Calu3 (cell line): ENCODE measurements at regions not wholly inside any gene's neighbourhood (a gene's known extent, or its start where the extent isn't known, plus 50 kb on each side); places are given as distances from the start of the nearest gene placed in this dataset.
A peak's percentile ranks its signal among the peaks of the same experiment; 100 is the strongest.

Experiments
- BruUV-seq: library from RNA; stranded (reverse); fragments of 400-500 nt; replicated peaks from 2 replicates; lab custom pipeline; 2021; lab: Mats Ljungman, UMichigan
- CTCF ChIA-PET: fragments of 300-600 bp; sonication (Branson Sonifier 250); formaldehyde crosslinking; loops from one replicate; lab custom pipeline; 2022; ENCODE audit warnings: antibody characterized with exemption; lab: Charles Lee
- DNase-seq: peaks from one replicate; pipeline ENCODE4 v3.0.0; 2022
- H3K27ac Mint-ChIP-seq: one replicate; pipeline ENCODE4 v1.8.0; 2022; ENCODE audit warnings: mixed read lengths; ENCODE audit not compliant: unreplicated experiment
- H3K27me3 Mint-ChIP-seq: one replicate; pipeline ENCODE4 v1.8.0; 2022; ENCODE audit warnings: mixed read lengths; ENCODE audit not compliant: unreplicated experiment
- H3K36me3 Mint-ChIP-seq: one replicate; pipeline ENCODE4 v1.8.0; 2022; ENCODE audit warnings: mild to moderate bottlenecking, moderate library complexity, mixed read lengths; ENCODE audit not compliant: insufficient read depth, unreplicated experiment
- H3K4me1 Mint-ChIP-seq: one replicate; pipeline ENCODE4 v1.8.0; 2022; ENCODE audit warnings: mild to moderate bottlenecking, low read depth, mixed read lengths; ENCODE audit not compliant: unreplicated experiment
- H3K4me3 Mint-ChIP-seq: one replicate; pipeline ENCODE4 v1.8.0; 2022; ENCODE audit warnings: mild to moderate bottlenecking, low read depth, moderate library complexity, mixed read lengths; ENCODE audit not compliant: unreplicated experiment
- H3K9me3 Mint-ChIP-seq: one replicate; pipeline ENCODE4 v1.8.0; 2022; ENCODE audit warnings: low read depth, mixed read lengths; ENCODE audit not compliant: unreplicated experiment
- intact Hi-C: fragments of 100-400 bp; cut with micrococcal nuclease; formaldehyde crosslinking; loops from one replicate; pipeline ENCODE4 v1.10.0; 2022; ENCODE audit not compliant: unreplicated experiment
- TF ChIP-seq, protein P1 (sequence below): fragments of 200-600 bp; IDR thresholded peaks from one replicate; pipeline ENCODE4 v1.8.0; 2022; ENCODE audit warnings: antibody characterized with exemption; ENCODE audit not compliant: unreplicated experiment

DNA sequence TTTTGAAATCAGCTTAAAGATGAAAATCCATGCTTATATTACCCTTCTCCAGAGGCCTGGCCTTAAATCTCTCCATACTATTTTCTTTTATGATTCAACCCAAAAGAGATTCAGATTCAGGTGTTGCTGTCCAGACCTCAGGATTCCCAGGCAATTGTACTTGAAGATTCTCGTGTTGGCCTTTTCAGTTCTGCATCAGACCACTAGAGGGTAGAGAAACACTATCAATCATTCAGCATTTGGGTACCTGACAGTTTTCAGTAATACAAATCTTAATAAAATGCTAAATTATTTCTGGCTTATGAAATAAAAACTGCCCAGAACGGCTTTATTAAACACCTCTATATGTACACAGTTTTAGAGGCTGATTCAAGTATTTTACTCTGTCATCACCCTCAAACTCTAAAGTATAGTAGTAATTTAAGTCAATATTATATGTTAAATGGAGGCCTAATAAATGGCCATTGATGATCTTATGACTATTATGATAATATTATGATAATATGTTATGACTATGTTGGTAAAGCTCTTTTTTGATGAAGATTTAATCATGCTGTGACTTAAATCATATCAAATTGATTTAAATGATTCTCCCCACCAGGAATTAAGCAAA is 301.1 kb downstream of the DUSP6 start:
- H3K27ac Mint-ChIP-seq: no peak overlapping the region
- no peaks in the 10 kb centered on the region for H3K36me3 Mint-ChIP-seq
- BruUV-seq: no TSS peak
- intact Hi-C loops: loop anchor here (1.0 to 5.0 kb wide), 5 partner anchors 176 to 478 kb away; no protein-coding TSS in a partner anchor
- DNase-seq: peak; percentile 52
- CTCF ChIA-PET: no interaction called here
- H3K4me1 Mint-ChIP-seq: no peaks in the 10 kb centered on the region
- no peak overlapping the region for H3K4me3 Mint-ChIP-seq
- TF ChIP-seq, protein P1, sequence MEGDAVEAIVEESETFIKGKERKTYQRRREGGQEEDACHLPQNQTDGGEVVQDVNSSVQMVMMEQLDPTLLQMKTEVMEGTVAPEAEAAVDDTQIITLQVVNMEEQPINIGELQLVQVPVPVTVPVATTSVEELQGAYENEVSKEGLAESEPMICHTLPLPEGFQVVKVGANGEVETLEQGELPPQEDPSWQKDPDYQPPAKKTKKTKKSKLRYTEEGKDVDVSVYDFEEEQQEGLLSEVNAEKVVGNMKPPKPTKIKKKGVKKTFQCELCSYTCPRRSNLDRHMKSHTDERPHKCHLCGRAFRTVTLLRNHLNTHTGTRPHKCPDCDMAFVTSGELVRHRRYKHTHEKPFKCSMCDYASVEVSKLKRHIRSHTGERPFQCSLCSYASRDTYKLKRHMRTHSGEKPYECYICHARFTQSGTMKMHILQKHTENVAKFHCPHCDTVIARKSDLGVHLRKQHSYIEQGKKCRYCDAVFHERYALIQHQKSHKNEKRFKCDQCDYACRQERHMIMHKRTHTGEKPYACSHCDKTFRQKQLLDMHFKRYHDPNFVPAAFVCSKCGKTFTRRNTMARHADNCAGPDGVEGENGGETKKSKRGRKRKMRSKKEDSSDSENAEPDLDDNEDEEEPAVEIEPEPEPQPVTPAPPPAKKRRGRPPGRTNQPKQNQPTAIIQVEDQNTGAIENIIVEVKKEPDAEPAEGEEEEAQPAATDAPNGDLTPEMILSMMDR: peak; percentile 79
- peaks cover 4% of the 10 kb centered on the region for H3K9me3 Mint-ChIP-seq
- H3K27me3 Mint-ChIP-seq: no peaks in the 10 kb centered on the region

DNA sequence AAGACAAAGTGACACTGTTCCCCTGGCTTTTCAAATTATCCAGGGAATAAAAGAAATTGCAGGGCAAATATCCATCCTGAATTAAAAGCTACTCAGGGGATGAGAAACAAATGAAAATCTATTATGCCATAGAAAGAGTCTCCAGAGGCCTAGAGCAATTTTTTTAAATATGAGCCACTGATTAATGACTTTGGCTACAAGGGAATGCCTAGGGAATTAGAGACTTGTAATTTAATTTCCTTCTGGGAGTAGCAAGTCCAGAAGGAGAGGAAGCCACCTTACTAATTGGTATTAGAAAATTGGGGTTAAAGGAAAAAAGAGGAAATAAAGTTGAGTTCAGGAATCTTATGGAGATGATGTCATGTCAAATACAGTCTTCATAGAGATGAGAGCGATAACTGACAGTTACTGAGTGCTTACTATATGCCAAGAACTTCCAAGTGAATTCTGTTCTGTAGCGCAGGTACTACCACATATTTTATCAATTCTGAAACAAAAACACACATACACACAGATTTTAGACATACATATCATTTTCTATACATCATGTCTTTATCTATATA is 304.4 kb downstream of the DUSP6 start:
- BruUV-seq: no TSS peak
- H3K4me1 Mint-ChIP-seq: no peaks in the 10 kb centered on the region
- TF ChIP-seq, protein P1: no peak
- no peak overlapping the region for H3K4me3 Mint-ChIP-seq
- DNase-seq: no peak
- no peak overlapping the region for H3K27ac Mint-ChIP-seq
- intact Hi-C loops: no loop called here
- no peaks in the 10 kb centered on the region for H3K9me3 Mint-ChIP-seq
- no peaks in the 10 kb centered on the region for H3K36me3 Mint-ChIP-seq
- no peaks in the 10 kb centered on the region for H3K27me3 Mint-ChIP-seq
- CTCF ChIA-PET: no interaction called here

DNA sequence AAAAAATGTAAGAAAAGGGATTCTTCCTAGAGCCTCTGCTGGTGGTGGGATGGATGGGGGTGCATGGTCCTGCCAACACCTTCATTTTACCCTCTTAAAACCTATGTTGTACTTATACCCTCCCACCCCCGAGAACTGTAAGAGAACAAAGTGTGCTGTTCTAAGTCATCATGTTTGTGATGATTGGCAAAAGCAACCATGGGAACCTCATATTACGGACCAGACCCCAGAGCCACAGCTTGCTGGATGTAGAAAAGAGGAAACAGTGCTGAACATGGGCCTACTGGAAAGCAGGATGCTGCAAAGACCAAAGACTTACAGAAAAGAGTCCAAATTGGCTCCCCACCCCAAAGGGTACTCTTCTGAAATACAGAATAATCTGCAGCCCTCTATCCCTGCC is 311.2 kb downstream of the DUSP6 start:
- no TSS peak for BruUV-seq
- no peak overlapping the region for H3K27ac Mint-ChIP-seq
- H3K9me3 Mint-ChIP-seq: peaks cover 5% of the 10 kb centered on the region
- no peaks in the 10 kb centered on the region for H3K27me3 Mint-ChIP-seq
- H3K4me1 Mint-ChIP-seq: no peaks in the 10 kb centered on the region
- DNase-seq: no peak
- H3K4me3 Mint-ChIP-seq: no peak overlapping the region
- TF ChIP-seq, protein P1: no peak
- H3K36me3 Mint-ChIP-seq: no peaks in the 10 kb centered on the region
- CTCF ChIA-PET: no interaction called here
- intact Hi-C loops: no loop called here

DNA sequence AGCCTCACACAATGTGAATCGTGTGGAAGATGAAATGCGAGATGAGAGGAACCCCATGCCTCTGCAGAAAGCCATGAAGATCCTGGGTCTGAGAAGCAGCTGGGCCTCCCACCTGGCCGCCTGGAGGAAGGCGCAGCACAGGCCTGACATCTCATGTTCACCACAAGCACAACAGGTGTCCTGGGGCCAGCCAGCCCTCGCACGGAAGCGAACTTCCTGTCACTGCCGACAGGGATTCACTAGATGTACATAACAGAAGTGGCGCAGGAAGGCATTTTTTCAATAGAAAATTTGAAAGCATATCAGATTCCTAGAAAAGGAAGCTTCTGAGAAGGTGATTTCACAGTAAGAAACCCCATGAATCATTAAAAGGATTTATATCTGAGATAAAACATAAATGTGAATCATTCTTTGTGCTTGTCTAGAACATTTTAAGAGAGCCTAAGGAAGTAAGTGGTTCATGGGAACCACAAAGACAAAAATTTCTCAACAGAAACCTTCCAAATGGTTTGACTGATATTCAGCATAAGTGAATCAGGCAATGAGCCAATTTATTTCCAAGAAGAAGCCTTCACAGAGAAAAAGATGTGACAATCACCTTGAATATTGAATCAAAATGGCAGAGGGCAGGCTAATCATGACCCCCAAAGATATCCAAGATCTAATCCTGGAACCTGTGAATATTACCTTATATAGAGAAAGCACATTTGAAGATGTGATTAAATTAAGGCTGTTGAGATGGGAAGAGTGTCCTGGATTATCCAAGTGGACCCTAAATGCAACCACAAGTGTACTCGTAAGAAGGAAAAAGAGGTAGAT is 311.9 kb downstream of the DUSP6 start:
- TF ChIP-seq, protein P1: no peak
- no TSS peak for BruUV-seq
- no peak overlapping the region for H3K27ac Mint-ChIP-seq
- CTCF ChIA-PET: interaction anchor here (0.6 kb wide), 1 partner anchor 39 kb away, joined by 4 read pairs; no protein-coding TSS in a partner anchor
- H3K27me3 Mint-ChIP-seq: no peaks in the 10 kb centered on the region
- no peak for DNase-seq
- intact Hi-C loops: no loop called here
- peaks cover 5% of the 10 kb centered on the region for H3K9me3 Mint-ChIP-seq
- no peak overlapping the region for H3K4me3 Mint-ChIP-seq
- no peaks in the 10 kb centered on the region for H3K36me3 Mint-ChIP-seq
- no peaks in the 10 kb centered on the region for H3K4me1 Mint-ChIP-seq
